ENCODE measurements at regions not wholly inside any gene's neighbourhood (a gene's known extent, or its start where the extent isn't known, plus 50 kb on each side); places are given as distances from the start of the nearest gene placed in this dataset.

GRCh38 chr4:119823891-119824290, 195.3 kb upstream of the PDE5A start:
- BruUV-seq (replicated peaks) = no TSS peak
- no peak overlapping the region for H3K9ac ChIP-seq (ENCODE audit: insufficient read depth, low read depth, low read length)
- POLR2A ChIA-PET = no interaction called here

GRCh38 chr4:119823045-119823444, 194.4 kb upstream of the PDE5A start:
- POLR2A ChIA-PET = no interaction called here
- WGBS (ENCODE audit: low lambda C conversion rate) = 0% methylated on average over 1 of the region's 1 CpG
- no peak overlapping the region for H3K4me3 ChIP-seq (replicated peaks in 1 of 3; ENCODE audit: insufficient read depth in 1 of 3, low read depth in 2 of 3, low read length in 3 of 3)

More at GRCh38 chr4:119823891-119824290, 195.3 kb upstream of the PDE5A start:
- Histone ChIP-seq H3K4me3 (replicated peaks in 1 of 3; ENCODE audit: insufficient read depth in 1 of 3, low read depth in 2 of 3, low read length in 3 of 3) (no peak overlapping the region), H4K20me1 (ENCODE audit: insufficient read depth, low read length) (no peaks in the 10 kb centered on the region), H2AFZ (ENCODE audit: low read length) (no peak overlapping the region), H3K36me3 (replicated peaks in 1 of 2; ENCODE audit: control insufficient read depth in 1 of 2, insufficient read depth in 2 of 2, low read length in 2 of 2) (no peaks in the 10 kb centered on the region), H3K4me2 (ENCODE audit: low read depth, low read length) (no peak overlapping the region), H3K4me1 (ENCODE audit: insufficient read depth, low read length) (no peaks in the 10 kb centered on the region), H3K79me2 (ENCODE audit: insufficient read depth, low read length) (no peaks in the 10 kb centered on the region), H3K9me3 (ENCODE audit: low read length) (no peaks in the 10 kb centered on the region), H3K27ac (ENCODE audit: extremely low read length, insufficient read depth, low read length) (no peak overlapping the region), H3K27me3 (ENCODE audit: control insufficient read depth in 1 of 2, insufficient read depth in 2 of 2, low read length in 2 of 2) (no peaks in the 10 kb centered on the region)
- DNase-seq (ENCODE audit: low spot score) (no peak), ATAC-seq (no peak), FAIRE-seq (no peak)
- intact Hi-C loops (cut with micrococcal nuclease; ENCODE audit: unreplicated experiment) (no loop called here), in situ Hi-C loops (cut with HindIII; ENCODE audit: extremely low pct_ligation_motif_present, low pct_unique_long_range_greater_than_20kb) (no loop called here)
- CTCF ChIA-PET (ENCODE audit: low intra/inter-chr PET ratio, low total read pairs) = no interaction called here
- TF ChIP-seq DMAP1 (CRISPR knock-in tag; IDR thresholded peaks at IDR 0.05) = no peak

GRCh38 chr4:119816473-119816872, 187.9 kb upstream of the PDE5A start:
- FAIRE-seq (no peak), ATAC-seq (no peak), DNase-seq (ENCODE audit: low spot score) (no peak)
- no peaks in the 10 kb centered on the region for H3K27me3 ChIP-seq (ENCODE audit: control insufficient read depth in 1 of 2, insufficient read depth in 2 of 2, low read length in 2 of 2)
- in situ Hi-C loops (cut with HindIII; ENCODE audit: extremely low pct_ligation_motif_present, low pct_unique_long_range_greater_than_20kb) (no loop called here), intact Hi-C loops (cut with micrococcal nuclease; ENCODE audit: unreplicated experiment) (no loop called here)
- no peak overlapping the region for H3K4me3 ChIP-seq (replicated peaks in 1 of 3; ENCODE audit: insufficient read depth in 1 of 3, low read depth in 2 of 3, low read length in 3 of 3)
- H3K79me2 ChIP-seq (ENCODE audit: insufficient read depth, low read length) = no peaks in the 10 kb centered on the region
- CTCF ChIA-PET (ENCODE audit: low intra/inter-chr PET ratio, low total read pairs) = no interaction called here
- H3K4me1 ChIP-seq (ENCODE audit: insufficient read depth, low read length) = no peaks in the 10 kb centered on the region
- no peak overlapping the region for H3K27ac ChIP-seq (ENCODE audit: extremely low read length, insufficient read depth, low read length)
- no peak overlapping the region for H3K9ac ChIP-seq (ENCODE audit: insufficient read depth, low read depth, low read length)
- no peak overlapping the region for H2AFZ ChIP-seq (ENCODE audit: low read length)
- no peaks in the 10 kb centered on the region for H4K20me1 ChIP-seq (ENCODE audit: insufficient read depth, low read length)
- no peaks in the 10 kb centered on the region for H3K9me3 ChIP-seq (ENCODE audit: low read length)
- H3K36me3 ChIP-seq (replicated peaks in 1 of 2; ENCODE audit: control insufficient read depth in 1 of 2, insufficient read depth in 2 of 2, low read length in 2 of 2) = no peaks in the 10 kb centered on the region
- H3K4me2 ChIP-seq (ENCODE audit: low read depth, low read length) = no peak overlapping the region
- POLR2A ChIA-PET = no interaction called here
- BruUV-seq (replicated peaks) = no TSS peak
- TF ChIP-seq ADNP (CRISPR knock-in tag; IDR thresholded peaks at IDR 0.05) = no peak
- TF ChIP-seq ZNF784 (CRISPR knock-in tag; IDR thresholded peaks at IDR 0.05; ENCODE audit: borderline replicate concordance) = no peak
- no peak for TF ChIP-seq CAMTA2 (CRISPR knock-in tag; IDR thresholded peaks at IDR 0.05; ENCODE audit: borderline replicate concordance)
- TF ChIP-seq ZNF768 (CRISPR knock-in tag; IDR thresholded peaks at IDR 0.05) = no peak
- TF ChIP-seq ZNF883 (CRISPR knock-in tag; IDR thresholded peaks at IDR 0.05; ENCODE audit: not compliant biosample characterization) = no peak
- TF ChIP-seq ZNF552 (CRISPR knock-in tag; IDR thresholded peaks at IDR 0.05; ENCODE audit: borderline replicate concordance) = no peak
- TF ChIP-seq ZNF432 (CRISPR knock-in tag; IDR thresholded peaks at IDR 0.05; ENCODE audit: borderline replicate concordance) = no peak
- TF ChIP-seq UBTF (CRISPR knock-in tag; IDR thresholded peaks at IDR 0.05) = no peak
- TF ChIP-seq HNF4A (CRISPR knock-in tag; IDR thresholded peaks at IDR 0.05) = no peak
- TF ChIP-seq TP53 (CRISPR knock-in tag; conservative IDR thresholded peaks at IDR 0.05) = no peak

More at GRCh38 chr4:119823045-119823444, 194.4 kb upstream of the PDE5A start:
- H3K36me3 ChIP-seq (replicated peaks in 1 of 2; ENCODE audit: control insufficient read depth in 1 of 2, insufficient read depth in 2 of 2, low read length in 2 of 2) = no peaks in the 10 kb centered on the region
- no peaks in the 10 kb centered on the region for H4K20me1 ChIP-seq (ENCODE audit: insufficient read depth, low read length)
- DNase-seq (ENCODE audit: low spot score) = no peak
- H3K9ac ChIP-seq (ENCODE audit: insufficient read depth, low read depth, low read length) = no peak overlapping the region
- no peaks in the 10 kb centered on the region for H3K4me1 ChIP-seq (ENCODE audit: insufficient read depth, low read length)
- H3K27ac ChIP-seq (ENCODE audit: extremely low read length, insufficient read depth, low read length) = no peak overlapping the region
- no peak for FAIRE-seq
- H3K79me2 ChIP-seq (ENCODE audit: insufficient read depth, low read length) = no peaks in the 10 kb centered on the region
- H2AFZ ChIP-seq (ENCODE audit: low read length) = no peak overlapping the region
- in situ Hi-C loops (cut with HindIII; ENCODE audit: extremely low pct_ligation_motif_present, low pct_unique_long_range_greater_than_20kb) (no loop called here), intact Hi-C loops (cut with micrococcal nuclease; ENCODE audit: unreplicated experiment) (no loop called here)
- H3K4me2 ChIP-seq (ENCODE audit: low read depth, low read length) = no peak overlapping the region
- no peaks in the 10 kb centered on the region for H3K27me3 ChIP-seq (ENCODE audit: control insufficient read depth in 1 of 2, insufficient read depth in 2 of 2, low read length in 2 of 2)
- TF ChIP-seq NFE2L2 (IDR thresholded peaks at IDR 0.05; ENCODE audit: low read length) (peak; percentile 64), MATR3 (CRISPR knock-in tag; IDR thresholded peaks at IDR 0.05) (no peak)
- ATAC-seq = no peak
- no TSS peak for BruUV-seq (replicated peaks)
- CTCF ChIA-PET (ENCODE audit: low intra/inter-chr PET ratio, low total read pairs) = no interaction called here
- no peaks in the 10 kb centered on the region for H3K9me3 ChIP-seq (ENCODE audit: low read length)
